Fibroblast of skin of back (primary cell): ENCODE measurements at regions not wholly inside any gene's neighbourhood (a gene's known extent, or its start where the extent isn't known, plus 50 kb on each side); places are given as distances from the start of the nearest gene placed in this dataset.

Source experiments
- DNase-seq: peaks from one replicate; pipeline ENCODE4 v3.0.0-alpha.2; 2013

GRCh38 chr7:25638590-25639244, 410.4 kb upstream of the NPVF start:
- DNase-seq, result peak; percentile 34

- peak; percentile 25 for DNase-seq
Measured at GRCh38 chr7:25642849-25643248, 414.6 kb upstream of the NPVF start.

GRCh38 chr7:25643286-25643685, 415.0 kb upstream of the NPVF start:
- DNase-seq, result no peak

GRCh38 chr7:25643770-25644394, 415.6 kb upstream of the NPVF start:
- no peak for DNase-seq

GRCh38 chr7:25646726-25647413, 418.6 kb upstream of the NPVF start:
- DNase-seq, result peak; percentile 24

- DNase-seq, result no peak
Measured at GRCh38 chr7:25647872-25648271, 419.6 kb upstream of the NPVF start.

- no peak for DNase-seq
Measured at GRCh38 chr7:25652366-25652765, 424.1 kb upstream of the NPVF start.

- no peak for DNase-seq
Measured at GRCh38 chr7:25653384-25653783, 425.1 kb upstream of the NPVF start.

- no peak for DNase-seq
Measured at GRCh38 chr7:25656071-25656470, 427.8 kb upstream of the NPVF start.

GRCh38 chr7:25656581-25657026, 428.3 kb upstream of the NPVF start:
- peak; percentile 54 for DNase-seq

- no peak for DNase-seq
Measured at GRCh38 chr7:25658375-25658774, 430.1 kb upstream of the NPVF start.

GRCh38 chr7:25659841-25660240, 431.6 kb upstream of the NPVF start:
- DNase-seq, result no peak

GRCh38 chr7:25662841-25663800, 434.8 kb upstream of the NPVF start:
- DNase-seq, result no peak

- DNase-seq, result no peak
Measured at GRCh38 chr7:25663877-25664276, 435.6 kb upstream of the NPVF start.

- no peak for DNase-seq
Measured at GRCh38 chr7:25664593-25664992, 436.3 kb upstream of the NPVF start.

GRCh38 chr7:25665374-25665773, 437.1 kb upstream of the NPVF start:
- DNase-seq, result no peak

- no peak for DNase-seq
Measured at GRCh38 chr7:25665903-25666670, 437.8 kb upstream of the NPVF start.

GRCh38 chr7:25666671-25667060, 438.4 kb upstream of the NPVF start:
- DNase-seq, result no peak

- DNase-seq, result no peak
Measured at GRCh38 chr7:25669281-25669781, 441.0 kb upstream of the NPVF start.

- DNase-seq, result no peak
Measured at GRCh38 chr7:25669961-25670841, 441.9 kb upstream of the NPVF start.

- no peak for DNase-seq
Measured at GRCh38 chr7:25671111-25671510, 442.8 kb upstream of the NPVF start.
